Putamen (tissue), 1 donor: ENCODE measurements at regions not wholly inside any gene's neighbourhood (a gene's known extent, or its start where the extent isn't known, plus 50 kb on each side); places are given as distances from the start of the nearest gene placed in this dataset.

Experiments used
- DNase-seq: peaks from one replicate; pipeline ENCODE4 v3.0.0-alpha.2; 2016; ENCODE audit warnings: low spot score

DNA sequence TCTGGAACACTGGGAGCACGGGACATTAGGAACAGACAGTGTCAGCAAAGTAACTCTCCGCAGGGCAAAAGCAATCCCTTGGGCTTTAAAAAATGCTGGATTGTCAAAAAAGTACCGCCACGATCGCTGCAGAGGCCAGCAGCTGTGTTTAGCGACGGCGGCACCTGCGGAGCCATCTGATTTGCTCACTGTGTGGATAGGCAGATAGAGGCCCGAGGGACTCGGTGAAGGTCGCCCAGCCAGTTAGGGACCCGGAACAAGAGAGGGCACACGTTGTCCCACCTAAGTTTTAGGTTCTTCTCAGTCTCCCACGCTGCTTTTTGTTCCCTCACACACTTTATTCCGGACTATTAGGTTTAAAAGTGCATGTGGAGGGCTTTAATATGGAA is 238.3 kb downstream of the TEX29 start:
- DNase-seq: no peak

- DNase-seq: no peak
Measured at GRCh38 chr13:111559612-111560403, 239.4 kb downstream of the TEX29 start.

GRCh38 chr13:111561091-111561781 is 240.8 kb downstream of the TEX29 start:
- DNase-seq: no peak

GRCh38 chr13:111562716-111563115 is 242.3 kb downstream of the TEX29 start:
- DNase-seq: no peak

DNA sequence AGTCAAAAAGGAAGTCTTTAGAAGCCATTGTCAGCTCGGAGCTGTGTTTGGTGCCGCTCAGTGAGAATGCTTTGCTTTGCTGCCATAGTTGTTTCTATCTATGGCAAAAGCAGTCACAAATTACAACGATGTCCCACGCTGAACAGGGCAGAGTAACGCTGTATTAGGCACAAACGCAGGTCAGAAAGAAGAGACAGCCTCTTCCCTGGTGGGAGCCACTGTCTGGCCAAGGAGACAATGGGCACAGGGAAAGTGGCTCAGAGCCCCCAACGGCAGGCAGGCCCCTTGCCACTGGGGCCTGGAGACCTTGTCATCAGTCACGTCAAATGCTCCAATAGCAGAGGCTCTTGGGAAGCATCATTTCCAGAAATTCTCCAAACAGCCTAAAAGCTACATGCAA is 244.2 kb downstream of the TEX29 start:
- DNase-seq: no peak

DNA sequence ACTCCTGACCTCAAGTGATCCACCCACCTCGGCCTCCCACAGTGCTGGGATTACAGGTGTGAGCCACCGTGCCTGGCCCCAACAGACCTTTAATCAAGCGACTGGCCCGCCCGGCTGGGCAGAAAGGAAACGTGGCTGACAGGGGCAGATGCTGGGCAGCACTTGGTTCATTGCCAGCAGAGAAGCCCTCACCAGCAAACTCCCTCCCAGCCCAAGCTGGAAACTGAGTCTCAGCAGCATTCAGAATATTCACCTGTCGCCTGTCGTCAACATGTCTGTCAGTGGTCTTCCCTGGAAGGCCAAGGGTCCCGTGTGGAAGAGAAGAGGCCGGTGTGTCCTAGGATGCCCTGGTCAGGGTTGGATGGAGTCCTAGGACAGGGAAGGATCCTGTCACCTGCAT is 245.0 kb downstream of the TEX29 start:
- no peak for DNase-seq

DNA sequence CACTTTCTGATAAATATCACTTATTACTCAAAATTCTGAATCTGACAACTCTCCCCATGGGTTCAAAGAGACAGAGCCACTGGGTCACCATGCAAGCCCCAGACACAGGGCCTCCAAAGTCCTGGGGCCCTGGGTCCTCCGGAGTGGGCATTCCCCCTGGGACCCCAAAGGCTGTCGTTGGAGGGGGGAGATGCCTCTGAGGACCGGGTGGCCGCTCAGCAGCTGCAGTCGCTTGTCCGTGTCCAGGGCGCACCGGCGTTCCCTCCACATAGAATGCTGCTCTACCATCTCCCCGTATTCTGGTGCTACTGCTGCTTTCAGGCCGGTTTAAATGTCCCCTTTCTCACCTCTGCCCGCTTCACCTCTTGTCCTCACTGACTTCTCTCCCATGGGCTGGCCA is 246.1 kb downstream of the TEX29 start:
- no peak for DNase-seq

GRCh38 chr13:111567637-111568036 is 247.2 kb downstream of the TEX29 start:
- DNase-seq: no peak

- no peak for DNase-seq
Measured at GRCh38 chr13:111568290-111568689, 247.8 kb downstream of the TEX29 start.

DNA sequence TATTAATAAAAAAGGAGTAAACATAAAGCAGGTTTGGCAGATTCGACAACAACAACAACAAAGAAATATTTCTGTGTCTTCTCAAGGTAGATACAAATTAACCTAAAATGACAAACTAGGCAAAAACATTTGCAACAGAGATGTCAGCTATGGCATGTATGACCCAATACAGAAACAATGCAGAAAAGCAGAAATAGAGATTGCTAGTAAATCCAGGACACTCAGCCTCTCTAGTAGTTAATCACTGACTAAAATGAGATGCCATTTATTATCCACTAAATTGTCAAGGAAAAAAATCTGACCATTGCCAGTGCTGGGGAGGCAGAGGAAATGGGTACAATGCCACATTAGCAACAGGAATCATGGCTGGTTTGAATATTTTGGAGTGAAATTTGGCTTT is 250.5 kb downstream of the TEX29 start:
- DNase-seq: no peak

DNA sequence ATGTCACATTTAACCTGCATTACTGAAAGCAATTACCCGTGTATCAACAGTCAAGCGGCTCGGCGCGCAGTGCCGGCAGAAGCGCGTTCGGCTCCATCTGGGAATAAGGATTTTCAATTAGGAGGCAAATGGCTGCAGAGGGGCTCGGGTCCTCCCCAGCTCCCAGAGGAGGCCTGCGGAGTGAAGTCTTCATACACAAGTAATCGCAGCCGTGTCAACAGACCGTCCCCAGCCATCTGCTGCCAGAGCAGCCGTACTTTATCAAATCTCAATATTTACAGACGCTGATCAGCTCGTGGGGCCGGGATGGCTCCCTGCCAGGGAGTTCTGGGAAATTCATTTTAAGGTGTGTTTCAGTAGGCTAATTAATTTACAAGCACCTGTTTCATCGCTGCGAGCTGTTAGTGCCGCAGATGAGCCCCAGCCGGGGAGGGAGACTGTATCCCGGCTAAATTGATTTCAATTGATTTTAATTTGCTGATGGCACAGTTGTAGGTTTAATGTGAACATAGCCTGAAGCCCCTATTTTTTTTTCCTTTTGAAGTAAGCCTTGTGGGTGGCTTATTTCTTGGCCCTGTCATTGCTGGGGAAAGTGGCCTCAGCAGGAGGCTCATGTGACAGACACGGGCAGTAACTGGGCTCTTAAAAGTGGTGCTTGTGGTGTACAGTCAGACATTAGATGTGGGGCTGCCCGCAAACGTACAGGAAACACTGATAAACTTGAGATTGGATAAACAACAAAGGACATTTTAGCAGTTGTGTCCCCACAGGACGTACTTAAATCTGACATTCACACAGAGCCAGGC is 252.7 kb downstream of the TEX29 start:
- no peak for DNase-seq

- DNase-seq: no peak
Measured at GRCh38 chr13:111573801-111574200, 253.4 kb downstream of the TEX29 start.

- DNase-seq: no peak
Measured at GRCh38 chr13:111575276-111575675, 254.8 kb downstream of the TEX29 start.

- no peak for DNase-seq
Measured at GRCh38 chr13:111575719-111576118, 255.3 kb downstream of the TEX29 start.

- DNase-seq: no peak
Measured at GRCh38 chr13:111577208-111577828, 256.9 kb downstream of the TEX29 start.

- no peak for DNase-seq
Measured at GRCh38 chr13:111577956-111578605, 257.6 kb downstream of the TEX29 start.

DNA sequence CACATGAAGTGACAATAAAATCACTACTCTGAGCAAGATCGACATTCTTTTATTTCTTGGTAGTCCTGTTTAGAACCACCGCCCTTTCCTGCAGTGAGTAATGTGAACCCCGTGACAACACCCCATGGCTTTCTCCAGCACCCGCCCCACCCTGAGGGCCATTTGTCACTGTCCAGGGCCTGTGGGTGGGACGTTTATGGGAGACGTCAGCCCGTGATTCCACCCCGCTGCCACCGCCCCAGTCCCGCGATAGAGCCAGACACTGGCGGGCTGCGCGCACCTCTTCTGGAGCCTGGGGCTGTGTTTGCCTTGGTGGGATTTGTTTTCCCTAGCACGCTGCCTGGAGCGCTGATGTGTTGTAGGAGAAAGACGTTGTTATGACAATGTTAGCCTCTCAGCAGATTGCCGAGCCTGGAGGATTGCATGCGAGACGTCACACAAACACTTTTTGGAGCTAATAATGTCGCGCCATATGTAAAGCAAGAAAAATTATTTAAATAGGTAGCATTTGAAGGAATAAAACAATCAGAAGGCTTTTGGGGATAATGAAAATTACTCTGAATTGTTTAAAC is 263.7 kb downstream of the TEX29 start:
- DNase-seq: no peak

DNA sequence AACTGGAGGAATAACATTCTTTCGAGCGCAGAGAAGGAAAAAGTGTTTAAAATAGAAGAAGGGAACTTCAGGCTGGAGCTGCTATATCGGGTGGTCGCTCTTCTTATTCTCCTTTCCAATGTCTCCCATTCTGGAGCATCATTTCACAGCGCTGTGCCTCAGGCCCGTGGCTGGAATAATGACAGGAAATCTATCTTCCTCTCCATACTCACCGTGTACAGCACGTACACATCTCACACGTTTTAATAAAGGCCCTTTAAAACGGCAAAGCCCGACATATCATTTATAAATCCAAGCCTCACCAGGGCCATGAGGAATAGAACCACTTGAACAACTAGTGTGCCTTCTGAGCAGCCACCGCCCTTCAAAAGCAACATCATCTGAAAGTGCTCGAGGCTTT is 264.4 kb downstream of the TEX29 start:
- no peak for DNase-seq

GRCh38 chr13:111586291-111586690 is 265.8 kb downstream of the TEX29 start:
- DNase-seq: no peak

- no peak for DNase-seq
Measured at GRCh38 chr13:111587249-111587648, 266.8 kb downstream of the TEX29 start.

GRCh38 chr13:111589321-111589720 is 268.9 kb downstream of the TEX29 start:
- no peak for DNase-seq

GRCh38 chr13:111589992-111590391 is 269.6 kb downstream of the TEX29 start:
- DNase-seq: no peak
